NB4 (cell line): ENCODE measurements at regions not wholly inside any gene's neighbourhood (a gene's known extent, or its start where the extent isn't known, plus 50 kb on each side); places are given as distances from the start of the nearest gene placed in this dataset.

Source experiments
- CTCF ChIP-seq: IDR thresholded peaks from one replicate; pipeline ENCODE4 v1.5.1; 2012; ENCODE audit warnings: low read depth, low read length
- POLR2A ChIP-seq: IDR thresholded peaks from 2 replicates; pipeline ENCODE4 v1.6.1; 2011; ENCODE audit warnings: mild to moderate bottlenecking; ENCODE audit not compliant: insufficient read length; ENCODE audit errors: extremely low read depth
- TF ChIP-seq, protein P1 (sequence below): IDR thresholded peaks from 2 replicates; pipeline ENCODE4 v1.6.1; 2011; ENCODE audit warnings: low read depth, low read length

DNA sequence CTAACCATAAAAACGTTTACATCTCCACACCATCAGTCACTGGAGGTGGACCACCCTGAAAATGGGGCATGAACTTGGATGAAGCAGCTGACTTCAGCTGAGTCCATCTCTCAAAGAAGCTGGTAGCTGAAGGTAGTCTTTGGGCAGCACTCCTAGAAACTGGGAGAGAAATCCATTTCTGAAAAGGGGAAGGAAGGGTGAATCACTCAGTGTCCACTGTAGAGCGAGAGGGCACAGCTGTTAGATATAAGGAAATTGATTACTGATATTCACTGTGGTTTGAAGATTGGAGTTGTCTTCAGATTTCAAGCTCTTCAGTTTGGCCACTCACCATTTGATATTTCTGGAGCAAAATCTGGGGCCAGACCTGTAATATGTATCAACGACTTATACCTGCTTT, 499.0 kb upstream of the UBE2E2 start:
- TF ChIP-seq CTCF = no peak
- no peak for TF ChIP-seq POLR2A
- TF ChIP-seq, protein P1, sequence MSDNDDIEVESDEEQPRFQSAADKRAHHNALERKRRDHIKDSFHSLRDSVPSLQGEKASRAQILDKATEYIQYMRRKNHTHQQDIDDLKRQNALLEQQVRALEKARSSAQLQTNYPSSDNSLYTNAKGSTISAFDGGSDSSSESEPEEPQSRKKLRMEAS = no peak
